Epithelial cell of proximal tubule (primary cell): ENCODE measurements at regions not wholly inside any gene's neighbourhood (a gene's known extent, or its start where the extent isn't known, plus 50 kb on each side); places are given as distances from the start of the nearest gene placed in this dataset.

Source experiments
- DNase-seq: peaks from one replicate; pipeline ENCODE4 v3.0.0-alpha.2; 2011; ENCODE audit warnings: low read depth
- H3K4me3 ChIP-seq: 2 replicates; pipeline ENCODE4 v1.5.1; 2011; ENCODE audit warnings: low read depth, mild to moderate bottlenecking, low read length
- TF ChIP-seq, protein P1 (sequence below): conservative IDR thresholded peaks from 2 replicates; pipeline ENCODE4 v1.5.1; 2012; ENCODE audit warnings: low read depth, mild to moderate bottlenecking, low read length

DNA sequence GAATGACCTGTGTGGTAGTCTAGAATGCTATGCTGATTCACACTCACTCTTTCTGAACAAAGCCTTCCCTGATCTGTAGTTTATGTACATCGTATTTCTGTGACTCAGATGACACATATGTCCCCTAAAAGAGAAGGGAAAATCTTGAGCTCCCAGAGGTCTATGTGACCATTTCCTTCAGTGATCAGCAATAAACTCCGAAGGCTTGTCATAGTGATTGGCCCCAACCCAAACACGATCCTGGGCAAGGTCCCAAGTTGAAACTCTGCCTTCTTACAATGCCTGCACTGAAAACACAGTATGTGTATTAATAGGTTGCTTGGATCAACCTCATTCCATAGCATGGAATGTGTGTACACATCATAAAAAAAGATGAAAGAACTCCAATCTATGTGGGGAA lies 685.8 kb downstream of the MAT2B start:
- H3K4me3 ChIP-seq = no peak overlapping the region
- no peak for DNase-seq
- TF ChIP-seq, protein P1, sequence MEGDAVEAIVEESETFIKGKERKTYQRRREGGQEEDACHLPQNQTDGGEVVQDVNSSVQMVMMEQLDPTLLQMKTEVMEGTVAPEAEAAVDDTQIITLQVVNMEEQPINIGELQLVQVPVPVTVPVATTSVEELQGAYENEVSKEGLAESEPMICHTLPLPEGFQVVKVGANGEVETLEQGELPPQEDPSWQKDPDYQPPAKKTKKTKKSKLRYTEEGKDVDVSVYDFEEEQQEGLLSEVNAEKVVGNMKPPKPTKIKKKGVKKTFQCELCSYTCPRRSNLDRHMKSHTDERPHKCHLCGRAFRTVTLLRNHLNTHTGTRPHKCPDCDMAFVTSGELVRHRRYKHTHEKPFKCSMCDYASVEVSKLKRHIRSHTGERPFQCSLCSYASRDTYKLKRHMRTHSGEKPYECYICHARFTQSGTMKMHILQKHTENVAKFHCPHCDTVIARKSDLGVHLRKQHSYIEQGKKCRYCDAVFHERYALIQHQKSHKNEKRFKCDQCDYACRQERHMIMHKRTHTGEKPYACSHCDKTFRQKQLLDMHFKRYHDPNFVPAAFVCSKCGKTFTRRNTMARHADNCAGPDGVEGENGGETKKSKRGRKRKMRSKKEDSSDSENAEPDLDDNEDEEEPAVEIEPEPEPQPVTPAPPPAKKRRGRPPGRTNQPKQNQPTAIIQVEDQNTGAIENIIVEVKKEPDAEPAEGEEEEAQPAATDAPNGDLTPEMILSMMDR = no peak

DNA sequence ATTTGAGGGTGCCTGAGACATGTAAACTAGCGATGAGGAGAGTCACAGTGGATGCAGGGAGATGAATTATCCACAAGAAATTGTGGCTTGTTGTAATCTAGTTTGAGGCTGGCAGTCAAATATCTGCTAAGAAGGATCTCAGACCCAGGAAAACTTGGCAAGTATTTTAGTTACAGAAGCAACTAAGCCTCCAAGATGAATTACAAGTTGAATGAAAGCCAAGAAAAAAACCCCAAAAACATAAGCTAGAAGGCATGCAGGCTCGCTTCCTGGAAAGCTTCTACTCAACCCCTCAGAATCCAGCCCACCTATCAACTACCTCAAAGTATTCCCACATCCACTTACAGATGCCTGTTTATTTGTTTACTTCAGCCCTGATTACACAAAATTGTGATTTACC lies 696.9 kb downstream of the MAT2B start:
- DNase-seq = no peak
- TF ChIP-seq, protein P1 = no peak
- no peak overlapping the region for H3K4me3 ChIP-seq

DNA sequence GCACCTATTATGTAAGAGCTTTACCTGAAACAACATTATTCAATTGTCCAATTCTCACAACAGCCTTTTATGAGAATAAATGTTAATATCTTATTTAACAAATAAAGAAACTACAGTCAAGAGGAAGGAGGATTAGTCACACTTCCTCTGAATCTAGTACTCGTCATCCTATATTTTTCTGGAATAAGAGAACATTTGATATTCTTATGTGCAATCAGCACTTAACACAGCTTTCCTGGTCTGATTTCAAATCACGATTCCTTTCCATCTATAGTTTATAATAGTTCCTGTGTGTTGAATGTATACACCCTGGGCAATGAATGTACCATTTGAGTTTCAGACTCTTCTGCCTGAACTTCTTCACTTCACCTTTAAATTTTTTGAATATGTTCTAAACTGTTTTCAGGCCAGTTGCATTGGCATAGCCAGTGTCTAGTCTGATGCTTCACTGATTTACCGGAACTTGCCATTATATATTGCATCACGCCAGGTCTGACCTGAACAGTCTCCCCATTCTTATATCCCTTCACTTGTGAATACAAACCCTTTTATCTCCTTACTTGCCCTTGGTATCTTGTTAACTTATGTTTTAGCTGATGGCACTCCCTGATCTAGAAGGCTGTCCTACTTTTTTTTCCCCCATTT lies 698.3 kb downstream of the MAT2B start:
- no peak overlapping the region for H3K4me3 ChIP-seq
- TF ChIP-seq, protein P1 = no peak
- DNase-seq = no peak

DNA sequence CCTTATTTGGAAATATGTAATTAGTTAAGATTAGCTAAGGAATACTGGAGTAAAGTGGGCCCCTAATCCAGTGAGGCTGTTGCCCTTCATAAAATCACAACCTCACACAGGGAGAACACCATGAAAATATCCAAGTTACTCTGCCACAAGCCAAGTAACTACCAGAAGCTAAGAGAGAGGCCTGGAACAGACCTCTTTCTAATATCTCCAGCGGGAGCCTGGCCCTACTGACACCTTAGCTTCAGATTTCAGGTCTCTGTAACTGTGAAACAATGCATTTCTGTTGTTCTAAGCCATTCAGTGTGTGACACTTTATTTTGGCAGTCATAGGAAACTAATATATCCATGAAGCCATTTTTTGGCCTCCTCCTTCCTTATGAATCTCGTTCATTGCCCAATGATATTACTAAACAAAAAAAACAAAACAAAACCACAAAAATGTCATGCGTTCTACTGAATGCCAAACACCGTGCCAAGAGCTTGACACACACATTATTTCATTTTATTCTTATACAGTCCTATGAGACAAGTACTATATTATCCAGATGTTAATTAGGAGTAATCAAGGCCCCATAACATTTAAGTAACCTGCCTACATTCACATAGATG lies 699.0 kb downstream of the MAT2B start:
- TF ChIP-seq, protein P1 = no peak
- H3K4me3 ChIP-seq = no peak overlapping the region
- DNase-seq = no peak

DNA sequence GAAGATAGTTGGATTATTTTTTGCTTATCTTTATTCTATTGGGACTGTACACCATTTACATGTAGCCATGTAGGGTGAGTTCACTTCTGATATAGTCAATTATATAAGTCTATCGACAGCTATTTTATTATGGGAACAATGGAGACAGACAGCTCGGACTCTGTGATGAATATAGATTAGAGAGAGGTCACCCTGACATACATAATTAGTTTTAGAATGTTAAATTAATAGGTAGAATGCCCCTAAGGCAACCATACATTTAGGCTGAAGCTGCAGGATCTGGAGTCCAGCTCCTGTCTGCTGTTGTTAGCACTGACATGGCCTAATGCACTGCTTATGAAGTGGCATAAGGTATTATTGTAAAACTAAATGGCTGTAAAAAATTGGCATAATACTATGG lies 700.8 kb downstream of the MAT2B start:
- no peak for DNase-seq
- TF ChIP-seq, protein P1 = no peak
- no peak overlapping the region for H3K4me3 ChIP-seq

DNA sequence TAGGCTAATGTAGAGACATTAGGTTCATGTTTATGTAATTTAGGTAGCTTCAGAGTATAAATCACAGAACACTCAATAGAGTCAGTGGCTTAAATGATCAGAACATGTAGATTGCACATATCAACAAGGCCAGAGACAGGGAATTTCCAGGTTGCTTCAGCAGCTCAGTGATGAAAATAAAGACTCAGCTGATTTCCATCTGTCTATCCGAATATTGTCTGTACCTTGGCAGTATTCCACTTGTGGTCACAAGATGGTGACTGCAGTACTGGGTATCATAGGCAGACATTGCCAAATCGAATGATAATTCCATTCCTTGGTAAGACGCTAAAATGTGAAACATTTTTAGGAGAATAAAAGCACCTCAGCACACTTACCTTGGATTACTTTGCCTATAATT lies 702.2 kb downstream of the MAT2B start:
- TF ChIP-seq, protein P1 = no peak
- no peak for DNase-seq
- H3K4me3 ChIP-seq = no peak overlapping the region

DNA sequence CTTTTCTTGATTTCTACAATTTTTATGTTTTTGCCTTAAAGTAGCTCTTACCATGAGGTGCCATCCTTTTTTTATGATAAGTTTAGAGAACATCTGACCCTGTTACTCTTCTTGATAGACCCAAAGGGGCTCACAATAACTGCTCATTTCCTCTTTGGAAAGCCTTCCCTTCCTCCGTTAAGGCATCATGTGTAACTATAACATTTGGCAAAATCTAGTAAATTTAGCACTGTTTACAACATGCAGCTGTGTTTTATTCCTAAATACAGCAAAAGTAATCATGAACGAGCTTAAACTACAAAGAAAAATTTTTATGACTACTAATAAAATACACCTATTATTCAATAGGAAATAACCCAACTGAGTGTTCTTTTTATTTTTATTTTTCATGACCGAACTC lies 705.1 kb downstream of the MAT2B start:
- TF ChIP-seq, protein P1 = no peak
- DNase-seq = no peak
- no peak overlapping the region for H3K4me3 ChIP-seq
